ENCODE measurements at regions not wholly inside any gene's neighbourhood (a gene's known extent, or its start where the extent isn't known, plus 50 kb on each side); places are given as distances from the start of the nearest gene placed in this dataset.
"Not testable (repeated sequence)": the region's sequence is repeated elsewhere in the genome, so short reads cannot be mapped to it uniquely, and the experiment has no call there.

GRCh38 chr15:60275624-60276023, 122.2 kb downstream of the ANXA2 start:
- Histone ChIP-seq H3K36me3 (no peaks in the 10 kb centered on the region), H3K4me3 (no peak overlapping the region), H3K27me3 (replicated peaks; ENCODE audit: insufficient read depth) (no peaks in the 10 kb centered on the region), H3K9me3 (peaks cover 5% of the 10 kb centered on the region), H3K27ac (no peak overlapping the region), H3K4me1 (ENCODE audit: control insufficient read depth in 1 of 2, low read depth in 2 of 2) (no peaks in the 10 kb centered on the region)
- DNase-seq (ENCODE audit: low spot score) (no peak), ATAC-seq (ENCODE audit: insufficient number of reproducible peaks, low FRiP score, low read depth) (no peak)
- no peak for TF ChIP-seq CTCF (IDR thresholded peaks at IDR 0.05)

DNA sequence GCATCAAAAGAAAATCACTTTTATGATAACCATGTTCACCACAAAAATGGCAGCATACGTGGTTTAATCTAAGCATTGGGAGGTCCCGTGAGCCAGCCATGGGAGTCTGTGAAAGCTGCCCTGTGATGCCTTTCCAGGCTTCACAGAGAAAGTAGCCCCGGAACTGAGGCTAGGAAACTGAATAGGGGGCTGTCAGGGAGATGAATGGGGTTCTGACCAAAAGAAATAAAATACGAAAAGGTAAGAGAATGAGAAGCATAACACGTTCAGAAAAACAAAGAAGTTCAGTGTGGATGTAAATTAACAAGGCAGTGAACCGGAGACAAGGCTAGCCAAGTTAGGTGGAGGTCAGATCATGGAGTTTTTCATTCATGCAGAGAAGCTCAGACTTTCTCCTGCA, 118.9 kb downstream of the ANXA2 start:
- no peak for ATAC-seq (ENCODE audit: insufficient number of reproducible peaks, low FRiP score, low read depth)
- TF ChIP-seq CTCF (IDR thresholded peaks at IDR 0.05) = no peak
- H3K4me3 ChIP-seq = no peak overlapping the region
- no peak for DNase-seq (ENCODE audit: low spot score)
- no peaks in the 10 kb centered on the region for H3K27me3 ChIP-seq (replicated peaks; ENCODE audit: insufficient read depth)
- no peaks in the 10 kb centered on the region for H3K36me3 ChIP-seq
- no peaks in the 10 kb centered on the region for H3K4me1 ChIP-seq (ENCODE audit: control insufficient read depth in 1 of 2, low read depth in 2 of 2)
- no peak overlapping the region for H3K27ac ChIP-seq
- peaks cover 5% of the 10 kb centered on the region for H3K9me3 ChIP-seq

DNA sequence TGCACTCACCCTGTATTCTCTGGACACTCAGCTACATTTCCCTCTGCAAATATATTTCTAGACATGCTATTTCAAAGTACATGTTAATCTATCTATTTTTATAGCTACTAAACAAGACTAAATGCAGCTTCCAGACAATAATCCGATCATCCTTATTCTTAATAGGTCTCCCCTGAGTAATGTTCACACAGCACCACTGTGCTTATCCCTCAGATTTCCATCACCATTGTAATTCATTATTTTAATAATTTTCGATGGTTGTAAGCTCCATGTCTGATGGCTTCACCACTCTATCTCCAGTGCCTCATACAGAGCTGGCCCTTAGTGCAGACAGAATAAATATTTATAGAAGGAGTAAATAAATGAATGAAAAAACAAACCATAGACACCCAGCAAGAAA, 117.5 kb downstream of the ANXA2 start:
- H3K27me3 ChIP-seq (replicated peaks; ENCODE audit: insufficient read depth) = no peaks in the 10 kb centered on the region
- H3K36me3 ChIP-seq = no peaks in the 10 kb centered on the region
- no peak overlapping the region for H3K27ac ChIP-seq
- no peak for ATAC-seq (ENCODE audit: insufficient number of reproducible peaks, low FRiP score, low read depth)
- no peak overlapping the region for H3K4me3 ChIP-seq
- H3K4me1 ChIP-seq (ENCODE audit: control insufficient read depth in 1 of 2, low read depth in 2 of 2) = no peaks in the 10 kb centered on the region
- TF ChIP-seq CTCF (IDR thresholded peaks at IDR 0.05) = no peak
- H3K9me3 ChIP-seq = peaks cover 5% of the 10 kb centered on the region
- no peak for DNase-seq (ENCODE audit: low spot score)

- DNase-seq (ENCODE audit: low spot score) (no peak), ATAC-seq (ENCODE audit: insufficient number of reproducible peaks, low FRiP score, low read depth) (no peak)
- Histone ChIP-seq H3K27me3 (replicated peaks; ENCODE audit: insufficient read depth) (no peaks in the 10 kb centered on the region), H3K9me3 (no peaks in the 10 kb centered on the region), H3K4me1 (ENCODE audit: control insufficient read depth in 1 of 2, low read depth in 2 of 2) (no peaks in the 10 kb centered on the region), H3K27ac (no peak overlapping the region), H3K36me3 (no peaks in the 10 kb centered on the region), H3K4me3 (no peak overlapping the region)
- TF ChIP-seq CTCF (IDR thresholded peaks at IDR 0.05) = no peak
These were observed 113.8 kb downstream of the ANXA2 start for GRCh38 chr15:60283936-60284335.

DNA sequence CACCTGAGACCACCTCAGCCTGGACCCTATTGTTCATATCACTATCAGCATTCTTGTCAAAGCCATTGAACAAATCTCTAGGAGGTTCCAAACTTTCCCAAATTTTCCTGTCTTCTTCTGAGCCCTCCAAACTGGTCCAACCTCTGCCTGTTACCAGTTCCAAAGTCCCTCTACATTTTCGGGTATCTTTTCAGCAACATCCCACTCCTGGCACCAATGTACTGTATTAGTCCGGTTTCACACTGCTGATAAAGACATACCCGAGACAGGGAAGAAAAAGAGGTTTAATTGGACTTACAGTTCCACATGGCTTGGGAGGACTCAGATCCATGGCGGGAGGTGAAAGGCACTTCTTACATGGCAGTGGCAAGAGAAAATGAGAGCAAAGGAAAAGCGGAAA, 101.9 kb downstream of the ANXA2 start:
- not testable (repeated sequence) for H3K27me3 ChIP-seq (replicated peaks; ENCODE audit: insufficient read depth); H3K9me3 ChIP-seq; H3K4me3 ChIP-seq; DNase-seq (ENCODE audit: low spot score); H3K4me1 ChIP-seq (ENCODE audit: control insufficient read depth in 1 of 2, low read depth in 2 of 2); H3K36me3 ChIP-seq; H3K27ac ChIP-seq; ATAC-seq (ENCODE audit: insufficient number of reproducible peaks, low FRiP score, low read depth)

DNA sequence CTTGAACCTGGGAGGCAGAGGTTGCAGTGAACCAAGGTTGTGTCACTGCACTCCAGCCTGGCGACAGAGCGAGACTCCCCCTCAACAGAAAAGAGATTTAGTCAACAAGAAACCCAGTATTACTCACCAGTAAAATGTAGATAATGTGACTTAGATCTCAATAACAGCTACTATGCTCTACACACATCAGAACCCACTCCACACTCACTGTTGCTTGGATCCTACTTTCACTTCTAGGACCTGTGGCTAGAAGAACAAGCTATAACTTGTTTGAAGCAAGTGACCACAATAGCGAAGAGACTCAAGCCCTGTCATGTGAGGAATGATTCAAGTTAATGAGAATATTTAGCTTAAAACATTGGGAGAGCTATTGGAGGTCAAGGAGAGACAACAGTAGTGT, 100.7 kb downstream of the ANXA2 start:
- Histone ChIP-seq H3K4me1 (ENCODE audit: control insufficient read depth in 1 of 2, low read depth in 2 of 2) (no peaks in the 10 kb centered on the region), H3K4me3 (no peak overlapping the region), H3K27me3 (replicated peaks; ENCODE audit: insufficient read depth) (no peaks in the 10 kb centered on the region), H3K27ac (no peak overlapping the region), H3K9me3 (no peaks in the 10 kb centered on the region), H3K36me3 (no peaks in the 10 kb centered on the region)
- DNase-seq (ENCODE audit: low spot score) (no peak), ATAC-seq (ENCODE audit: insufficient number of reproducible peaks, low FRiP score, low read depth) (no peak)
- no peak for TF ChIP-seq CTCF (IDR thresholded peaks at IDR 0.05)
